ENCODE measurements at regions not wholly inside any gene's neighbourhood (a gene's known extent, or its start where the extent isn't known, plus 50 kb on each side); places are given as distances from the start of the nearest gene placed in this dataset.
A peak's percentile ranks its signal among the peaks of the same experiment; 100 is the strongest.

DNA sequence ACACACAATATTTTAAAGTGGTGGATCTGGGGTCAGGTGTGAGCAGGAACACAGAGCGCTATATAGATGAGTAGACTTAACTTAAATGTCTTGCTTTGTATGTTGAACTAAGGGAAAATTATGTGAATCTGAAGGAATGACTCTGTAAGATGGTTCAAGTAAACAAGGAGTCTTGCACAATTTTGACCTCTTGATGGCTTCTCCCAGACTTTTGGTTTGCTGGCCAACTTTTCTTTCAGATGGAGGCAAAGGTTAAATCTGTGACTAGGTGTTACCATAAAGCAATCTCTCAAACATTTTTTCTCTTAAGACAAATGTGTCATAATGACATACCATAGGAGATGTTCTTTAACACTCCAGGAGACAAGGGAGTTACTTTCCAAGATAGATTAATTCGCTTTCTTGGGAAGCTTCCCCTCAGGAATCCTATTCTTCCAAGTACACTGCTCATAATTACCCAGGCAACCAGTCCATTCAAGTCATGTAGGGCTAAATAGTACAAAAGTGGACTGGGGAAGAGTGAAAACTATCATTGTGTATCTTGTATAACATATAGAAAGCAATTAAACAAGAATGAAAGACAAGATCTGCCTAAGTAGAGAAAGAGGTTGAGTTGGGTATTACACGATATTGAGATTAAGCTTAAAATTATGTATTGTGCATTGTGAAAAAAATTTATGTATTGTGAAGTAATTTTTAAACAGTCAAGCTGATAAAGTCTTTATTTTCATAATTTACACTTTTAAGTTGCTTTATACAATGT is 60.3 kb upstream of the SLC27A6 start:
- DNase-seq = no peak

GRCh38 chr5:128905568-128906110 is 59.6 kb upstream of the SLC27A6 start:
- DNase-seq = peak; percentile 27 to 56

DNA sequence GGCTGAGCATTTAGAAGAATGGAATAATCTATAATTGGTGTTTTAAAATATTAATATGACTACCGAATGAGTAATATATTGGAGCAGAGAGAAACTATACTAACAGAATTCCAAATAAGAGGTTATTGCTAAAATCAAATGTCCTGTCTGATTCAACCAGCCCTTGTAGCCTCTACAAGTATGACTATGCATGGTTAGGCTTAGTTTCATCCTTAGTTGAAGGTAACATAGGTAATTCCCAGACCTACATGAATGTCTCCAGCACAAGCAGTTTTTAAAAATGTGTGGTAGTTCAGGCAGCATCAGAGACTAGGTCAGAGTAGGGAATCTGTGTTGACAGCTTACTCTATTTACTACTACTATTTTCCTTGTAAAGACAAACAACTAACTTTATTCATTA is 51.7 kb upstream of the SLC27A6 start:
- DNase-seq = no peak
